ENCODE measurements at regions not wholly inside any gene's neighbourhood (a gene's known extent, or its start where the extent isn't known, plus 50 kb on each side); places are given as distances from the start of the nearest gene placed in this dataset.

GRCh38 chr20:17790296-17790695, 90.5 kb downstream of the BANF2 start:
- peaks cover 22% of the 10 kb centered on the region for H3K4me1 ChIP-seq (ENCODE audit: insufficient read depth, low read length)
- ChIA-PET CTCF (ENCODE audit: low intra/inter-chr PET ratio, low total read pairs) (no interaction called here), POLR2A (no interaction called here)
- ATAC-seq (no peak), DNase-seq (ENCODE audit: low spot score) (no peak), FAIRE-seq (no peak)
- in situ Hi-C loops (cut with HindIII; ENCODE audit: extremely low pct_ligation_motif_present, low pct_unique_long_range_greater_than_20kb), result no loop called here
- intact Hi-C loops (cut with micrococcal nuclease; ENCODE audit: unreplicated experiment), result no loop called here
- no peaks in the 10 kb centered on the region for H3K79me2 ChIP-seq (ENCODE audit: insufficient read depth, low read length)
- H3K9ac ChIP-seq (ENCODE audit: insufficient read depth, low read depth, low read length), result no peak overlapping the region
- no peak overlapping the region for H3K27ac ChIP-seq (ENCODE audit: extremely low read length, insufficient read depth, low read length)
- no peak overlapping the region for H2AFZ ChIP-seq (ENCODE audit: low read length)
- H3K4me2 ChIP-seq (ENCODE audit: low read depth, low read length), result no peak overlapping the region
- peaks cover 6% of the 10 kb centered on the region; the same call in 1 of the 2 replicates for H3K9me3 ChIP-seq (ENCODE audit: low read length)
- no TSS peak for BruUV-seq (replicated peaks)
- 27% methylated on average over 4 of the region's 4 CpGs for WGBS (ENCODE audit: low lambda C conversion rate)
- no peaks in the 10 kb centered on the region for H3K36me3 ChIP-seq (replicated peaks in 1 of 2; ENCODE audit: control insufficient read depth in 1 of 2, insufficient read depth in 2 of 2, low read length in 2 of 2)
- H3K4me3 ChIP-seq (replicated peaks in 1 of 3; ENCODE audit: insufficient read depth in 1 of 3, low read depth in 2 of 3, low read length in 3 of 3), result no peak overlapping the region
- H3K27me3 ChIP-seq (ENCODE audit: control insufficient read depth in 1 of 2, insufficient read depth in 2 of 2, low read length in 2 of 2), result peaks cover 10 to 56% of the 10 kb centered on the region in 2 experiments; a peak in 4 of 5 replicates
- H4K20me1 ChIP-seq (ENCODE audit: insufficient read depth, low read length), result no peaks in the 10 kb centered on the region
- TF ChIP-seq CBX5 (CRISPR knock-in tag; IDR thresholded peaks at IDR 0.05; ENCODE audit: borderline replicate concordance), result no peak
- no peak for TF ChIP-seq MXI1 (IDR thresholded peaks at IDR 0.05; ENCODE audit: borderline replicate concordance, low read depth, low read length)
- no peak for TF ChIP-seq ZNF256 (CRISPR knock-in tag; conservative IDR thresholded peaks at IDR 0.05)
- TF ChIP-seq CHD4 (IDR thresholded peaks at IDR 0.05; ENCODE audit: borderline replicate concordance, low read length), result no peak
- no peak for TF ChIP-seq ARID5B (CRISPR knock-in tag; IDR thresholded peaks at IDR 0.05)
- TF ChIP-seq ZBTB38 (CRISPR knock-in tag; IDR thresholded peaks at IDR 0.05), result no peak
- TF ChIP-seq ZNF512B (CRISPR knock-in tag; IDR thresholded peaks at IDR 0.05; ENCODE audit: borderline replicate concordance), result no peak
- TF ChIP-seq NPAS2 (CRISPR knock-in tag; IDR thresholded peaks at IDR 0.05; ENCODE audit: borderline replicate concordance), result no peak
- no peak for TF ChIP-seq NR0B2 (CRISPR knock-in tag; IDR thresholded peaks at IDR 0.05)
- TF ChIP-seq HNRNPL (IDR thresholded peaks at IDR 0.05; ENCODE audit: low read depth, low read length), result no peak

All from HepG2 (cell line).